ENCODE measurements at regions not wholly inside any gene's neighbourhood (a gene's known extent, or its start where the extent isn't known, plus 50 kb on each side); places are given as distances from the start of the nearest gene placed in this dataset.
"Not testable (repeated sequence)": the region's sequence is repeated elsewhere in the genome, so short reads cannot be mapped to it uniquely, and the experiment has no call there.

DNA sequence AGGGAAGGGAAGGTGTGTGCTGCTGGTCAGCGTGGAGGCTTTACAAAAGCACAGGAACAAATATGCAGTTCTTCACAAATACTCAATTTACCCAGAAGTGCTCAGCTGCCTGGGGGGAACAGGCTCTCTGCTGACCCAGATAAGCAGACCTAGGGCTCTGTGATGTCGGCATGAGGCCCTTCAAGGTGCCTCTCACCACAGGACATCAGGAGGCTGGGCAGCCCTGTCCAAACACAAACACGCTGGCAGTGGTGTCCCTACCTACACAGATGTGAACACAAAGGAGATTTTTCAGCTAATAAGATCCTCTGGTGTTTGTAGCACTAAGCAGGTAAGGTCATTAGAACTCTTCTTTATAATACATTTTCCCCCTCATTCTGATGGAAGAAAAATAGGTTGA, 243.0 kb upstream of the PROX1 start:
- no peak for DNase-seq

DNA sequence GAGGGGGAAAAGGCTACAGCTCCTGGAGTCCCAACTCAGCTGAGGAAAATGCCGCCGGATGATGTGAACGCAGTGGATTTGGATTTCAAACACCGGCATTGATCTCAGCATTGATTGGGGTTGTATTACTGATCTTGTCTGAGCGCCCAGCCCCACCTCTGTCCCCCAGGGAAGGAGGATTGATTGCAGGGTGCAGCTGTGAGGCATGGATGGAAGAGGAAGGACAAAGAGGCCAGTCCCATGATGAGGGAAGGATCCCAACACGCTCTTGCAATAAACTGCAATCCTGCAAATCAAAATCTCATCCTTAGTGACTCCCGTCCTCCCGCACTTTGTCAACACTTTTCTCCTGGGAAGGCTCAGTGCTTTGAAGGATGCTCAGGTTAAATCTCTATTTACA, 242.3 kb upstream of the PROX1 start:
- DNase-seq, result no peak

DNA sequence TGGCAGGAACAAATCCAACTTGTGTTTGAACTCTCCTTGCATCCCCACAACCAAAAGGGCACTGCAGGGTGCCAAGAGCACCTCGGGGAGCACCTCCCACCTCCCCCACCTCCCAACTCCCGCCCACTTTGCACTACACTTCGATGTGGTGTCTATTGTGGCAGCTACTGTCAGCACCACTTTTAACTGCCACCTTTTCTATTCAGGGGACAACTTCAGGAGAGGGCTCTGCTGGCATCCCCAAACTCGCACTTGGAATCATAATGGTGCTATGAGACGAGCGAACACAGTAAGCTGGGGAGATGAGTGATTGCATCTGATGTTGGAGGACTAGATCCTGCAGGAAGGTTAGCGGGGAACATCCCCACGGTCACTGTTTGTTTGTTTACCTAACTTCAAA, 238.2 kb upstream of the PROX1 start:
- DNase-seq, result no peak

DNA sequence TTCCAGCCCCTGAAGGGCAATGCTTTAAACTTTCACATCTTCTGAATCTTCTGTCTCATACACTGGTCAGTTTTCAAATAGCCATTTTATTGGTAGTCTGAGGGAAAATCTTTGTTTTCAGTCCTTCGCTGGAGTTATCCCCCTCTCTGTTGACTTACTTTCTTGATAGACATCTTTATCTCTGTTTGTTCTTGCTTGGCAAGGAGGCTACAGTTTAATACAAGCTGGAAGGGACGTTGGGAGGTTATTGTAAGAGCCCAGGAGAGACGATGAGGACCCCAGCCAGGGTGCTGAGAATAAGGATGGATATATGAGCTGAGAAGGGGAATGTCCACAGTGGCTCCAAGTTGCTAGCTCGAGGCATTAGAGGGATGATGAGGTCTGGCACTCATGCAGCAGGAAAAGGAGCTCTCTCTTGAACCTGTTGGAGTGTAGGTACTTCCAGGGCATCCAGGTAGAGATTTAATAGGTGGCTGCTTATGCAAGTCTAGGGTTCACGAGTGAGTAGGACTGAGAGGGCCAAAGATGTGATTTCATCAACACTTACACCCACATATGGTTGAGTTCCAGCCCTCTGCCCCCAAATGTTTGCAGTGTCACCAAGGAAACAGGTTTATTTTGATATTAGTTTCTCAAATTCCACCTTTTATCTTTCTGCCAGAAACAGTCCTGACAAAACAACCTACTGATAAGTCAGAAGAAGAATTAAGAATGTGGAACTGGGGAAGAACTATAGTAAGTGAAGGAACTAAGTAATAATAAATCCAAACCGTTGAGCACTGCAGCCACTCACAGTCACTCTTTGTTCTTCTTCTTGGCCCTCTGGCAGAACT, 237.3 kb upstream of the PROX1 start:
- DNase-seq, result no peak

DNA sequence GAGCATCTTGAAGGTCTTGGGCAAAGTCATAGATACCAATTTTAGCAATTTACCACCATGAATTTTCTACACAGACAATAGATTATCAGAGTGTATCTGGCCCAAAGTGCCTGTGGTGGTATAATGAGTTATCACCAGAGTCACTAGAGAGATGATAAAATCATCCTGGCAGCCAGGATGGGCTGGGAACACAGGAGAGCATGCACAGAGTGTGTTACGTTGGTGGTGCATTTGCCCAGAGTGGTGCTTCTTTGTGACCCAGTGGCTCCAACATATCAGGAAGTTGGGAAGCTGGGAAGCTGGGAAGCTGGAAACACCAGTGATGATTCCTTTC, 236.7 kb upstream of the PROX1 start:
- no peak for DNase-seq

DNA sequence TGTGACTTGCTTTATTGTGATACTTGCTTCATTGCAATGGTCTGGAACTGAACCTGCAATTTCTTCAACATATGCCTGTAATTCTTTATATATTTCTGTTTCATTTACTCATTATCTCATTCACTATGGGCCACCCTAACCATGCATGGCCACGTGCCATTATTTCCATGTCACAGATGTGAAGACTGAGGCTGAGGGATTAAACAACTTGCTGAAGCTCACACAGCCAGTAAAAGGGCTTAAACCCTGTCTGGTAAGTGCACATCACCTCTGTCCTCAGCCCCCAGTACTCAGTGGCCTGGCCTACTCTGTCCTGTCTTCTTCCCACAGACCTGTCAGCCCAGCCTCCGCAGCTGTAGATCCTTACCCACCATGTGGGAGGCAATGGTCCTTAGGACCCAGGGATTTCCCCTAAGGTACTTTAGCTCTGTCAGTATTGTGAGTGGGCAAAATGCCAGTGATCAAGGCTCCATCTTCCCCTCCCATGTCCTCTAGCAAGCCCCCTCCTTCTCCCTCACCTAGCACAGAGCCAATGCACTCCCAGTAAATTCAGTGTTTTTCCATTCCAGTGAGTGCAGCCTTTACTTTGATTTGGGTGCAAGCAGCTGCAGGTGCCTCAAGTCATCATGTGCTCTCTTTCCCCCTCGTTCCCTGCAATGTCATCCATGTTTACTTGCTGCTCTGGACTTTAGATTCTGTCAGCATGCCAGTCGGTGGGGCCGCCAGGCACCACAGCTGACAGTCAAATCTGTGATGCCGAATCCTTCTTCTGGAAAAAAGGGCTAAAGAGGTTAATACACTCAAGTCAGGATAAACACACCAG, 228.2 kb upstream of the PROX1 start:
- no peak for DNase-seq

DNA sequence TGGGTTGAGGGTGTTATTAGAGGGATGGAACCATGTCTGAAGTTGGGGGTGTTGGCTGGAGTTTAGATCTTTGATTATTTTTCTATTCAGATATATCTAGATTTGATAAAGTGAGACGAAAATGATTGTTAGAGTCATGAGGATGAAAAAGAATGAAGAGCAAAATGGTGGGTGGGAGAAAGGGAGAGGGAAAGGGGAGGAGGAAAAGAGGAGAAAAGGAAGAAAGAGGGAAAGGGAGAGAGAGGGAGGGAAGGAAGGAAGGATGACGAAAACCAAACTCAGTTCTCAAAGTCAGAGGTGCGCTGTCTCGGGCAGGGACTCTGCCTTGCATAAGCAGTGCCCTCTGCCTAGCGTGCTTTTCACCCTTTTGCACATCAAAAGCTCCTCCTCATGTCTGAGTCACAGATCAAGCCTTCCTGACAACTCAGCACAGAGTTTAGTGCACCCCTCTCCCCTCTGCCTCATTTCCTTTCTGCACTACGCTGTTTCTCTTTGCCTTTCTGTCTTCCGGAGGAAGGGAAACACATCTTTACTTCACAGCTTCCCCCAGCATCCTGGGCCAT, 225.8 kb upstream of the PROX1 start:
- no peak for DNase-seq

DNA sequence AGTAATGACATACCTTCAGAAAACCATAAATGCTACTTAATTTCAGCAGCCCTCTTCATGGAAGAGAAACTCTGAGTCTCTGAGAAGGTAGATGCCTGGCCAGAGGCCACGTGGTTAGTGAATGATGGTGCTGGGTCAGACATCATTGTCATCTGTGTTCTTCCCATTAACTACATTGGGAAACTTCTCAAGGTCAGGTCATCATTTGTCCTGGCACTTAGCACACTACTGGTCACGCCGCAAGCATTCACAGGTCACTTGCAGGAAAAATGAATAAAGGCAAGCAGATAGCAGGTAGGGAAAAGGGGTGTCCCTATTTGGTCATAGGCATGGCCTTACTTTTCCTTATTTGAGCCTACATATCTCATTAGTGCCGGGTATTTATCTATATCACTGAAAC, 220.1 kb upstream of the PROX1 start:
- no peak for DNase-seq

DNA sequence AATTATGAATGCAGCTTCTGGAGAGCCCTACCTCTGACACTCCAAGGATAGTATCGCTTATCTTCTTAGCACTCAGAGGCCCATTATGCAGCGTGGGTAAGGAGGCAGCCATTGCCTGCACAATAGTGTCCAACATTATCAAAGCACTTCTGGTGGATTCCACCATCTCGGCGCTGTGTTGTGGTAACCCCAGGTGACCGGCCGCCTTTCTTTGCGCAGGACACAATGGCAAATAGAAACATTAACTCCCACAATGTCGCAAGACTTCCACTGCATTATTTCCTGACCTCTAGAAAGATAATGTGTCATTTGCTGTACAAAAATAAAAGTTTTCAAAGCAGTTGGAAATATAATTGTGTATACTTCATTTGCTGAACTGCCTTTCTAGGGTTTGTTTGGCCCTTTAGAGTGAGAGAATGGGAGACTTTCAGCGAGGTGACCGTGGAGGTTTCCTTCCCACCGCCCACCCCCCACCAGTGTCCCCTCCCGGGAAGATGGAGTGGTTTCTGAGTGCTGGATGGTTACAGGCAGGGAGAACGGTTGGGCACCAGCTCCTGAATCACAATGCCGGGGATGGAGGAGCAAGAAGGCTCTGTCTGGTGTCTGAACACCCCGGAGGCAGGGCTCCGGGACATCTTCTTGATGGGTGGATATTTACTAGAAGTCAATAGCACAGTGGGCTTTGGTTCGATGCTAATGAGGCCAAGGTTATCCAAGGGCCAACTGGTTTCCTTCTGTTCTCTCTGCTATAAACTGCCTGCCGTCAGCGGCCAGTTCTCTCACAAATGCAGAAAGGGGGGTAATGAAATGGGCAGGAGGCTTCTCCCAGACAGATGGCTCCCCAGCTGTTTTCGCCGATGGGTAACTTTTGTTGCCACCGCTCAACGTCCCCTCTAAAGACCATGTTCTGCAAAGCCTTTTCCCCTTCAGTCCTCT, 215.4 kb upstream of the PROX1 start:
- no peak for DNase-seq

DNA sequence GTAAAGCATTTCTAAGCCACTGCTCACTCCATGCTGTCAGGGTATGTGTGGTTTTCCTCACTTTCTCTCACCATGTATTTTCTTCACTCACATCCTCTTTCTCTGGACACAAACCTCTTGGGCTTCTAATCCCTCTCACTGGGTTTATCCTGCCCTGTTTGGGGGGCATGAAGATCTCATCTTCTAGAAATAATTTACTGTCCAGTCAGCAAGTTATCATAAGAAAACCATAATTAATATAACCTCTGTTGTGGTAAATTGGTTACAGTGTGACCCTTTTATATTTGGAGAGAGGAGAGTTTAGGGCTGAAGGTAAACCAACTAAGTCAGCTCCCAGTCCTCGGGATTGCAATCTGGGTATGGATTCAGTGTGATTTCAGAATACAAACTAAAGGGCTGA, 213.8 kb upstream of the PROX1 start:
- no peak for DNase-seq

DNA sequence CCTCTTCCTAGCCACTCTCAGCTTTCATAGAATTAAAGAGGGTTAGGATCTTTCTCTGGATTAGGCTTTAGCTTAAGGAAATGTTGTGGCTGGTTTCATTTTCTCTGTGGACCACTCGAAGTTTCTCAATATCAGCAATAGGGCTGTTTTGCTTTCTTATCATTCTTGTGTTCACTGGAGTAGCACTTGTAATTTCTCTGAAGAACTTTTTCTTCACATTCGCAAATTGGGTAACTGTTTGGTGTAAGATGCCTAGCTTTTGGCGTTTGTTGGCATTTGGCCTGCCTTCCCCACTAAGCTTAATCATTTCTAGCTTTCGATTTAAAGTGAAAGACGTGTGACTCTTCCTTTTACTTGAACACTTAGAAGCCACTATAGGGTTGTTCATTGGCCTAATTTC, 210.8 kb upstream of the PROX1 start:
- DNase-seq, result no peak

DNA sequence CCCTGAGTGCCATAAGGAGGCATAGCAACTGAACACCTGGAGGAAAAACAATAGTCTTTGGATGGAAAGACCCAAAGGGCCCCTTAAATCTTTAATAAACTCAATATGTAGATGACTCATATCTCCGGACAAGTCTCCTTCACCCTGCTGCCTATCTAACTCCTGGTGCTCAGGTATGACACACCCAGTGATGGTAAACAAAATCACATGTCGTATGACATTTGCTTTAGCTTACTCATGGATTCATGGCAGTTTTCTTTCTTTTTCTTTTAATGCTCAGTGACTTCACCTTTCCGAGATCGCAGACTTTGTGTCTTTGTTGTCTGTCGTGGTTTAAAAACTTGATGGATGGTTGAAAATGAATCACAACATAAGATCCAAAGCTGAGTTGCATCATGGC, 208.5 kb upstream of the PROX1 start:
- DNase-seq, result no peak

DNA sequence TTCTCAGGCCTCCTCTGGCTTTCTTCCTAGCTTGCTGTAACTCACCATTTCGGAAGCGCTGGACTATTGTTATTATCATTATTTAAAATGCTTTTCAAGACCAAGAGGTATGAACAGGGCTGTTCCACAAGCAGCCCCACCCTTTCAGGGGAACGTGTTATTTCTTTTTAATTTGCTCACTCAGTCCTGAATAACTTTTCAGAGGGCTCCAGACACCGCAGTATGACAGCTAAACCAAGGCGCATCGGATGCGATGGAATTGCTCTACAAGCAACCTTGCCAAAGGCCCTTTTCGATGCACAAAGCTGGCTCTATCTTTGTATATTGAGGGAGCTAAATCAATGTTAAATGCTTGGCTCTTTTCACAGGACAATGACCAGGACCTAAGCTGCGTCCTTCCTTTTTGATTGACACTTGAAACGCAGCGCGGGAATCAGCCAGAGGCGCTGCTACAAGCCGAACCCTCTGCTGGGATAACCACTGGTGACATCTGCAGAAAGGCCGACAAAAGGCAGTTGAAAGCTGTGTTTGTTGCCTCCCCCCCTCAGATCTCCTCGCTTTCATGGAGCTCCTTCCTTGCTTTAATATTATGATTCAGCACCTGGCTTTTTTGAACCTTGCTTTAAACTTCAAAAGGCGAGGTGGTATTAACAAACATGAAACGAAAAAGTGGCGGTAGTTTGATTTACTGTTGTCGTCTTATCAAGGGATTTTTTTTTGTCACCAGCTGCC, 204.7 kb upstream of the PROX1 start:
- no peak for DNase-seq

DNA sequence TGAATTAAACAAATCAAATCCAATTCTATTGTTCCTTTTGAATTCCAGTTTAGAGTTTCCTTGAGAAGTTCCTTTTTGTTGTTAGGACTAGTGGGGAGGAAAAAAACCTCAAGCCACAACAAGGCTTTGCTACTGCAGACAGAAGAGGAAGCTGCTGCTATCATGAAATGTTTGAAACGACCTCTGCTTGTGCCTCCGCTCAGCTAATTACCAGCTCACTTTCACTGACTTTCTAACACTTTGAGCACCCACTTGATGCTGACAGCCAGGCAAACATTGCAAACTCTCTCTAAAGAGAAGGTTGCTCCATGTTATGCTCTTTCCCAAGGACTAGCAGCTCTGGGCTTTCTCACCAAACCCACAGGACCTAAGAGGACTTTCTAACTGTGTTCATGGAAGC, 203.9 kb upstream of the PROX1 start:
- peak; percentile 22 for DNase-seq

DNA sequence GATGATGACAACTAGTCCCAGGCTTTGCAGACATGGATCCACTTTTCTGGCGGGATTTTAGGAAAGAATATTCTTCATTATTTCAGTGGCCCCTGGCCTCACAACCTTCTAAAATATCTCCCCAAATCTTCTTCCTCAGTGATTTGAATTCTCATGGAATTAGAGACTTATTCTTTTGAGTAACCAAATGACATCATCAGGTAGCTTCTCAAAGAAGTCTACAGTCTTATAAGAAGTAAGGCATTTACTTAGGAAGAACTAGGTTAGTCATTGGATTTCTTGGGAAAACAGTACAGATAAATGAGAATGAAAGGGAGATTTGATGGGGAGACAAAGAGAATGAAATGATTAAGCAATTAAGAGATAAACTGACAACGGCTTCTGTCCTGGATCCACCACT, 201.1 kb upstream of the PROX1 start:
- no peak for DNase-seq

DNA sequence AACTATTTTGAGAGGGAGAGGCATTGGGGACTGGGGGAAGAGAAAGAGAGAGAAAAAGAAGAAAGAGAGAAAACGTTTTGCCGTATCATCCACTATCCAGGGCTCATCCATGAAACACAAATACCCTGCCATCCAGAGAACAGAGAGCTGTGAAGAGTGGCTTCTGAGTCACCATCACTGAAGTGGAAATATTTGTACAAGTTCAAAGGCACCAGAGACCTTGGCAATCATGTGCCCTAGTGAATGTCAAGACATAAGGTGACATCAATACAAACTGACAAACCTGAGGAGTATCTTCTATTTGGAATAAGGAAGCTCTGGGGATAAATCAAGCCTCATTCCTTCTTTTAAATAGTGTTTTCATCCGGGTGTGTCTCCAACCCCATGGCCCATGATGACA, 197.2 kb upstream of the PROX1 start:
- DNase-seq, result no peak

DNA sequence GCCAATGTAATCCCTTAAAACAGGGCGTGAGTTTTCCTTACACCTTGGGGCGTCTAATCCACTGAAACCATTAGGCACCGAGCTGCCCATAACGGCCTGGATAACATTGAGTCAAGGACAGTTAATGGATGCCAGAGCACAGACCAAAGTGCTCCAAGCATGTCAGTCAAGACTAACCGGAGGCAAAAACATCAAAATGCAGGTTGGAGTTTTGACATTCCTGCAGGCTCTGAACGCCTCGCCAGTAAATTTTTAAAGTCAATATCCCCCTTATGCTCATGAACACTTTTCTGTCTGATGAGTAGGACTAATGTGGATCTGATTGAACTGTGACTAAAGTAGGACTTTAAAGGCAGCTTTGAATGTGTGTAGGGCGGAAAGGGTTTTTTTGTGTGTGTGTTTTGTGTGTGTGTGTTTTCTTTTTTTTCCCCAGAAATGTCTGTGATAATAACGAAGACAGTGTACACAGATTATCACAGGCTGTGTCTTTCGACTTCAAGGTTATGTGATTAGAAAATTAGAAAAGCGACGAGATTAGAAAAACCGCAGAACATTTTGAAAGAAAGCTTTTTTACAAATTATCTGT, 194.2 kb upstream of the PROX1 start:
- no peak for DNase-seq

DNA sequence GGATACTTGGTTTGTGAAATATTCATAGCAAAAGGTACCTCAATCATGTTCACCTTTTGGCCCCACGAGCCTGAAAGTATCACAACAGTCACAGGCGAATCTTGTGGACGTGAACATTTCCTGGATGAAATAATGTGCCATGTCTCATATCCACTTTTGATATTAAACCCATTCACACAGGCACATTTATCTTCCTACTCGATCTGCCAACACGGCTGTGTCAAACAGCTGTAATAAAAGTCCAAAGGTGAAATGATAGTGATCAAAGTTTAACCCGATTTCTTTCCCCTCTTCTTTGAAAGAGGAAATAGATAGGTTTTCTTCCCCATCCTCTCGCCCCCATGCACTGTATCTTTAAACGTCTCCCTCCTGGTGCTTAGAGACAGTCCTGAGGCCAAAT, 191.2 kb upstream of the PROX1 start:
- no peak for DNase-seq

DNA sequence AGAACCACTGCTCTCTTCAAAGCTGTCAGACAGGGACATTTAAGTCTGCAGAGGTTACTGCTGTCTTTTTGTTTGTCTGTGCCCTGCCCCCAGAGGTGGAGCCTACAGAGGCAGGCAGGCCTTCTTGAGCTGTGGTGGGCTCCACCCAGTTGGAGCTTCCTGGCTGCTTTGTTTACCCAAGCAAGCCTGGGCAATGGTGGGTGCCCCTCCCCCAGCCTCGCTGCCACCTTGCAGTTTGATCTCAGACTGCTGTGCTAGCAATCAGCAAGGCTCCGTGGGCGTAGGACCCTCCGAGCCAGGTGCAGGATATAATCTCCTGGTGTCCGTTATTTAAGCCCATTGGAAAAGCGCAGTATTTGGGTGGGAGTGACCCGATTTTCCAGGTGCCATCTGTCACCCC, 179.5 kb upstream of the PROX1 start:
- DNase-seq, result not testable (repeated sequence)

DNA sequence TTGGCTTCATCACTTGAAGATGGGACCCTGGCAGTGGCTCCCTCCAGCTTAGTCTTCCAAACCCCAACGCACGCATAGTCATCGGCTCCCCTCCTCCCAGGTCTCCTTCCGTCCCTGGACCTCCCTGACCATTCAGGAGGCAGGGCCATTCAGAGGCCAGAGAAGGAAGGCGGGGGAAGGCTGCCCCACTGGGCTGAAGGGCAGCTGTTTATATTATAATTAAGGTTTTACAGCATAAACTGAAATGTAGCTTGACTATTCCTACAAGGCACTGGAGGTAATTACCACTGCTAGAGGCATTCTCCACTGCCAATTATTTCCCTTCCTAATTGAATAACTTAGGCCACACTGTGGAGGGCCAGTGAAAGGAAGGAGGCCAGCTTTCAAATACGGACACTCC, 170.6 kb upstream of the PROX1 start:
- DNase-seq, result no peak

DNA sequence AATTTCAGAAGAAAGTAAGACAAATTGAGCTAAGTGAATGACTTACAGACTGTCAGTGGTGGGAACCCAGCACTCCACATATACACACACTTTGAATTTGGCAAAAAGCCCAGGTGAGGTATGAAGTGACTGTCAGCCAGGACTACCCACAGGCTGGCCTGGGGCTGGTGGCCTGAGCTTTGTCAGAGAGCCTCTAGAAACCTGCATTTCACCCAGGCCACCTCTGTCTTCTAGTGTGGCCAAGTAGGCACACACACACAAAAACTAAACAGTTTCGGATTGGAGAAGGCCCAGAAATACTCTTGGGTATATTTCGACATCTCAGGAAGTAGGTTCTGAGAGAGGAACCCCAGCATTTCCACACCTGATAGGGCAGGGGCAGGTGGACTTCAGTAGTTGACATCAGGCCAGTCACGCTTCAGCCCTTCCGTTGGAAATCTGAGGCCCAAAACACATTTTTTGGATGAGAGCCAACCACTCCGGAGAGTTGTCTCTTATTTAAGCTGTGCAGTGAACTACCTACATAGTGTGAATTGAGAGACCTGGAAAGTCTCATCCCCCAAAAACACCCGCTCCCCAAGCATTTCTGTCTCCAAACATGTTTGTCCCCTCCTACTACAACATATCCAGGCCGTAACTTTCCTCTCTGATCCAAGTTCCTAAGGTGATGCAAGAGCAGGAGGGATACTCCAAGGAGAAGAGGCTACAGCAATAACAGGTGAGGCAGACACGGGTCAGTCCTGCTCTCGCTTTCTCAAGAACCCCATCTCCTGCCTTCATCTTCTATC, 167.2 kb upstream of the PROX1 start:
- DNase-seq, result no peak

Measured in hematopoietic multipotent progenitor cell treated with erythropoietin and hydrocortisone succinate and interleukin-3 and kit ligand, for 4 days (in vitro differentiated cells).